NOMO-1 treated with dmso at 0.1 percent for 144 hours (cell line): ENCODE measurements at regions not wholly inside any gene's neighbourhood (a gene's known extent, or its start where the extent isn't known, plus 50 kb on each side); places are given as distances from the start of the nearest gene placed in this dataset.

Experiments
- DNase-seq: peaks from one replicate; lab custom pipeline; 2025; ENCODE audit not compliant: unreplicated experiment; lab: John Stamatoyannopoulos, UW

- DNase-seq, result no peak
Observed at GRCh38 chr11:97814325-97814959, 1206.3 kb upstream of the CNTN5 start.

- DNase-seq, result no peak
Observed at GRCh38 chr11:97815667-97816066, 1205.1 kb upstream of the CNTN5 start.

- DNase-seq, result no peak
Observed at GRCh38 chr11:97832451-97832850, 1188.3 kb upstream of the CNTN5 start.

- no peak for DNase-seq
Observed at GRCh38 chr11:97833412-97833811, 1187.3 kb upstream of the CNTN5 start.

- DNase-seq, result no peak
Observed at GRCh38 chr11:97844016-97844415, 1176.7 kb upstream of the CNTN5 start.

- no peak for DNase-seq
Observed at GRCh38 chr11:97847730-97848129, 1173.0 kb upstream of the CNTN5 start.

GRCh38 chr11:97850701-97851100 is 1170.0 kb upstream of the CNTN5 start:
- no peak for DNase-seq

- DNase-seq, result no peak
Observed at GRCh38 chr11:97854357-97854756, 1166.4 kb upstream of the CNTN5 start.

- no peak for DNase-seq
Observed at GRCh38 chr11:97854877-97855276, 1165.9 kb upstream of the CNTN5 start.

GRCh38 chr11:97856666-97857065 is 1164.1 kb upstream of the CNTN5 start:
- DNase-seq, result no peak

GRCh38 chr11:97860237-97860636 is 1160.5 kb upstream of the CNTN5 start:
- DNase-seq, result no peak

- no peak for DNase-seq
Observed at GRCh38 chr11:97862021-97862420, 1158.7 kb upstream of the CNTN5 start.

- DNase-seq, result no peak
Observed at GRCh38 chr11:97865424-97866012, 1155.2 kb upstream of the CNTN5 start.

- DNase-seq, result no peak
Observed at GRCh38 chr11:97871816-97872215, 1148.9 kb upstream of the CNTN5 start.

GRCh38 chr11:97880209-97880608 is 1140.5 kb upstream of the CNTN5 start:
- no peak for DNase-seq

- DNase-seq, result no peak
Observed at GRCh38 chr11:97883086-97883485, 1137.7 kb upstream of the CNTN5 start.

GRCh38 chr11:97888641-97889040 is 1132.1 kb upstream of the CNTN5 start:
- DNase-seq, result no peak

- DNase-seq, result no peak
Observed at GRCh38 chr11:97890466-97890865, 1130.3 kb upstream of the CNTN5 start.

GRCh38 chr11:97893612-97894011 is 1127.1 kb upstream of the CNTN5 start:
- no peak for DNase-seq

- no peak for DNase-seq
Observed at GRCh38 chr11:97894978-97895377, 1125.8 kb upstream of the CNTN5 start.

GRCh38 chr11:97895572-97895971 is 1125.2 kb upstream of the CNTN5 start:
- DNase-seq, result no peak

- DNase-seq, result no peak
Observed at GRCh38 chr11:97902828-97903227, 1117.9 kb upstream of the CNTN5 start.

- DNase-seq, result no peak
Observed at GRCh38 chr11:97905101-97905500, 1115.6 kb upstream of the CNTN5 start.
